KMS-11 (cell line): ENCODE measurements at regions not wholly inside any gene's neighbourhood (a gene's known extent, or its start where the extent isn't known, plus 50 kb on each side); places are given as distances from the start of the nearest gene placed in this dataset.
A peak's percentile ranks its signal among the peaks of the same experiment; 100 is the strongest.

Experiments used
- H2AFZ ChIP-seq: fragments of 200-600 bp; sonication (generic); 2 replicates; pipeline ENCODE4 v1.6.1; 2016; ENCODE audit warnings: antibody characterized with exemption, mixed run types, low read depth
- H3K27ac ChIP-seq: fragments of 200-600 bp; sonication (generic); 2 replicates; pipeline ENCODE4 v1.6.1; 2016; ENCODE audit warnings: mild to moderate bottlenecking, mixed run types
- H3K27me3 ChIP-seq: fragments of 200-600 bp; sonication (generic); 2 replicates; pipeline ENCODE4 v1.6.1; 2017; ENCODE audit warnings: mild to moderate bottlenecking, low read depth, mixed run types, moderate library complexity; ENCODE audit not compliant: insufficient read depth
- H3K36me3 ChIP-seq: fragments of 200-600 bp; sonication (generic); 2 replicates; pipeline ENCODE4 v1.6.1; 2017; ENCODE audit warnings: mild to moderate bottlenecking, mixed run types; ENCODE audit not compliant: insufficient read depth
- H3K4me1 ChIP-seq: fragments of 200-600 bp; sonication (generic); 2 replicates; pipeline ENCODE4 v1.6.1; 2016; ENCODE audit warnings: mild to moderate bottlenecking, low read depth, mixed run types; ENCODE audit not compliant: poor library complexity, severe bottlenecking
- H3K4me2 ChIP-seq: fragments of 200-600 bp; sonication (generic); 2 replicates; pipeline ENCODE4 v1.7.0; 2016; ENCODE audit warnings: mild to moderate bottlenecking, mixed run types
- H3K4me3 ChIP-seq: fragments of 200-600 bp; sonication (generic); IDR thresholded peaks from 2 replicates; pipeline ENCODE4 v1.6.1; 2017; ENCODE audit warnings: low read depth, low read length, mixed read lengths; ENCODE audit not compliant: insufficient read depth
- H3K79me2 ChIP-seq: fragments of 200-600 bp; sonication (generic); 2 replicates; pipeline ENCODE4 v1.6.1; 2016; ENCODE audit warnings: low read depth, mixed run types; ENCODE audit not compliant: insufficient read depth
- H3K9ac ChIP-seq: fragments of 200-600 bp; sonication (generic); 2 replicates; pipeline ENCODE4 v1.6.1; 2016; ENCODE audit warnings: mild to moderate bottlenecking, mixed run types
- H4K20me1 ChIP-seq: fragments of 200-600 bp; sonication (generic); 2 replicates; pipeline ENCODE4 v1.6.1; 2016; ENCODE audit warnings: mild to moderate bottlenecking, mixed run types; ENCODE audit not compliant: insufficient read depth
- TF ChIP-seq, protein P1 (sequence below): fragments of 200-600 bp; sonication (generic); conservative IDR thresholded peaks from 2 replicates; pipeline ENCODE4 v1.6.1; 2017; ENCODE audit warnings: low read depth, mild to moderate bottlenecking, antibody characterized with exemption, low read length, moderate library complexity, mixed read lengths

DNA sequence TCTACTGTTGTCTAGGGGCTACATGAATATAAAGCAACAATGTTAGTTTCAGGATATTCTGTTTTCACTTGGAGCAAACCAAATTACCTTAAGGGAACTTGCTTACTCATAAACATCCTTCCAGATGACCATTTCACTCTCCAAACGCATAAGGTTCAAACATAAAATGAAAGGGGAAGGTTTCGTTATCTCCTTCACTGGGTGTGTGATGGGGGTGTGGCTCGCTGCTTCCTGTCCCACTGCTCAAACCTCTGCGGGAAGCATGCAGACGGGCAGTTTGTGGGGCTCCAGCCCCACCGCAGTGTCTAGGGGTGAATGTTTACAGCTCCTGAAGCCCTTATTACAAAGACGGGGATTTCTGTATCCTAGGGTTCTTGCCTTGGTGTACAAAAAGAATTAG lies 1310.9 kb upstream of the TMEFF2 start:
- H3K4me2 ChIP-seq, result no peak overlapping the region
- no peak overlapping the region for H2AFZ ChIP-seq
- H3K4me1 ChIP-seq, result no peaks in the 10 kb centered on the region
- H3K4me3 ChIP-seq, result no peak overlapping the region
- H3K36me3 ChIP-seq, result no peaks in the 10 kb centered on the region
- H3K27ac ChIP-seq, result no peak overlapping the region
- no peaks in the 10 kb centered on the region for H3K27me3 ChIP-seq
- TF ChIP-seq, protein P1, sequence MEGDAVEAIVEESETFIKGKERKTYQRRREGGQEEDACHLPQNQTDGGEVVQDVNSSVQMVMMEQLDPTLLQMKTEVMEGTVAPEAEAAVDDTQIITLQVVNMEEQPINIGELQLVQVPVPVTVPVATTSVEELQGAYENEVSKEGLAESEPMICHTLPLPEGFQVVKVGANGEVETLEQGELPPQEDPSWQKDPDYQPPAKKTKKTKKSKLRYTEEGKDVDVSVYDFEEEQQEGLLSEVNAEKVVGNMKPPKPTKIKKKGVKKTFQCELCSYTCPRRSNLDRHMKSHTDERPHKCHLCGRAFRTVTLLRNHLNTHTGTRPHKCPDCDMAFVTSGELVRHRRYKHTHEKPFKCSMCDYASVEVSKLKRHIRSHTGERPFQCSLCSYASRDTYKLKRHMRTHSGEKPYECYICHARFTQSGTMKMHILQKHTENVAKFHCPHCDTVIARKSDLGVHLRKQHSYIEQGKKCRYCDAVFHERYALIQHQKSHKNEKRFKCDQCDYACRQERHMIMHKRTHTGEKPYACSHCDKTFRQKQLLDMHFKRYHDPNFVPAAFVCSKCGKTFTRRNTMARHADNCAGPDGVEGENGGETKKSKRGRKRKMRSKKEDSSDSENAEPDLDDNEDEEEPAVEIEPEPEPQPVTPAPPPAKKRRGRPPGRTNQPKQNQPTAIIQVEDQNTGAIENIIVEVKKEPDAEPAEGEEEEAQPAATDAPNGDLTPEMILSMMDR, result no peak
- no peaks in the 10 kb centered on the region for H3K79me2 ChIP-seq
- H3K9ac ChIP-seq, result no peak overlapping the region
- no peaks in the 10 kb centered on the region for H4K20me1 ChIP-seq

DNA sequence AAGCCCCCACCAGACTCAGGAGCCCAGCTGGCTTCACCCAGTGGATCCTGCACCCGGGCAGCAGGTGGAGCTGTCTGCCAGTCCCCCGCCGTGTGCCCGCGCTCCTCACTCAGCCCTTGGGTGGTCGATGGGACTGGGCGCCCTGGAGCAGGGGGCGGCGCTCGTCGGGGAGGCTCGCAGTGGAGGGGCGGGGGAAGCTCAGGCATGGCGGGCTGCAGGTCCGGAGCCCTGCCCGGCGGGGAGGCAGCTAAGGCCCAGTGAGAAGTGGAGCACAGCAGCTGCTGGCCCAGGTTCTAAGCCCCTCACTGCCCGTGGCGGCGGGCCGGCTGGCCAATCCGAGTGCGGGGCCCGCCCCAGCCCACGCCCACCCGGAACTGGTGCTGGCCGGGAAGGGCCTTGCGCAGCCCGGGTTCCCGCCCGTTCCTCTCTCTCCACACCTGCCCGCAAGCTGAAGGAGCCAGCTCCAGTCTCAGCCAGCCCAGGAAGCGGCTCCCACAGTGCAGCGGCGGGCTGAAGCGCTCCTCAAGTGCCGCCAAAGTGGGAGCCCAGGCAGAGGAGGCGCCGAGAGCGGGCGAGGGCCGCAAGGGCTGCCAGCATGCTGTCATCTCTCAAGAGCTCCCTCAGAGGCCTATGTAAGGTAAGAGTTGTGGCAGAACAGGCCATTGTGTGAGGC lies 1307.8 kb upstream of the TMEFF2 start:
- no peaks in the 10 kb centered on the region for H3K36me3 ChIP-seq
- H4K20me1 ChIP-seq, result no peaks in the 10 kb centered on the region
- H3K79me2 ChIP-seq, result no peaks in the 10 kb centered on the region
- H2AFZ ChIP-seq, result no peak overlapping the region
- H3K9ac ChIP-seq, result no peak overlapping the region
- no peaks in the 10 kb centered on the region for H3K4me1 ChIP-seq
- no peaks in the 10 kb centered on the region for H3K27me3 ChIP-seq
- TF ChIP-seq, protein P1, result no peak
- H3K4me3 ChIP-seq, result no peak overlapping the region
- H3K27ac ChIP-seq, result no peak overlapping the region
- no peak overlapping the region for H3K4me2 ChIP-seq

DNA sequence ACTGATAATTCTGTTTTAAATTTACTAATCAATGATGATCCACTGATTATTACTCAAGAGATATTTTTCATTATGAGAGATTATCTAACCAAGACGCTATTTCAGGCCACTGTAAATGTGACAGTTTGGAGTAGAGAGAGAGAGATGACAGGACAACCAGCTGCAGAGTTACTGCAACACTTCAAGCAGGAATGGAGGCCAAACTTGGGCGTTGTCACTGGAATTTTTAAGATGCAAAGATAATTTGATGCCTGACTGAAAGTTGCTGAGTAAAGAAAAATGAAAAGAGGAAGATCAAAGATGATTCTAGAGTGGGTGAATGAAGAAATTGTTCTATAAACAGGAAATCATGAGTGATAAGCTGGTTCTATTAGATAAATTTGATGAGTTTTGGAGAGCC lies 1302.1 kb upstream of the TMEFF2 start:
- H3K4me2 ChIP-seq, result no peak overlapping the region
- no peak overlapping the region for H2AFZ ChIP-seq

DNA sequence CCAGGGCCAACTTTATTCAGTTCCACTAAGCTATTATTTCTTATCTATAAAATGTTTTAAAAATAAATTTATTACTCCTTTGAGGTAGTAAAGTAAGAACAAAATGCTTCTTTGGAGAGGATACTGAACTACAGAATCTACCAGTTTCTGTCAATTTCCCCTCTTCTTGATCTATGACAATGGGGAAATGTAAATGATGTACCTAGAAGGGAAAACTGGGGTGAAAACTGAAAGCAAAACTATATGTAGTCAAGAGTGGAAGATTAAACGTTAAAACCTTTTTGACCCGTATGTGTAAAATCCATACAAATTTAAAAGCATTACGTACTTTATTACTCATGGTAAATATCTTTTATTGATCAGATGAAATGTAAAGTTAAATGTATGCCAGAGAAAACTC lies 1287.8 kb upstream of the TMEFF2 start:
- peak overlapping the region; percentile 46; the same call in 1 of the 2 replicates for H2AFZ ChIP-seq
- TF ChIP-seq, protein P1, result no peak
- no peaks in the 10 kb centered on the region for H4K20me1 ChIP-seq
- no peaks in the 10 kb centered on the region for H3K4me1 ChIP-seq
- H3K27me3 ChIP-seq, result no peaks in the 10 kb centered on the region
- H3K27ac ChIP-seq, result 0 out of 2 replicates have a peak overlapping the region, but pooled peaks have one; percentile 23
- no peak overlapping the region for H3K4me3 ChIP-seq
- 0 out of 2 replicates have a peak overlapping the region, but pooled peaks have one; percentile 25 for H3K9ac ChIP-seq
- H3K79me2 ChIP-seq, result no peaks in the 10 kb centered on the region
- H3K36me3 ChIP-seq, result no peaks in the 10 kb centered on the region
- H3K4me2 ChIP-seq, result peak overlapping the region; percentile 21; the same call in 1 of the 2 replicates

More for the DNA sequence above, 1302.1 kb upstream of the TMEFF2 start:
- Histone ChIP-seq H3K4me1 (no peaks in the 10 kb centered on the region), H3K27me3 (no peaks in the 10 kb centered on the region), H3K36me3 (no peaks in the 10 kb centered on the region), H3K9ac (no peak overlapping the region), H3K79me2 (no peaks in the 10 kb centered on the region), H3K27ac (no peak overlapping the region), H3K4me3 (no peak overlapping the region), H4K20me1 (no peaks in the 10 kb centered on the region)
- TF ChIP-seq, protein P1, result no peak
